ENCODE measurements at regions not wholly inside any gene's neighbourhood (a gene's known extent, or its start where the extent isn't known, plus 50 kb on each side); places are given as distances from the start of the nearest gene placed in this dataset.

DNA sequence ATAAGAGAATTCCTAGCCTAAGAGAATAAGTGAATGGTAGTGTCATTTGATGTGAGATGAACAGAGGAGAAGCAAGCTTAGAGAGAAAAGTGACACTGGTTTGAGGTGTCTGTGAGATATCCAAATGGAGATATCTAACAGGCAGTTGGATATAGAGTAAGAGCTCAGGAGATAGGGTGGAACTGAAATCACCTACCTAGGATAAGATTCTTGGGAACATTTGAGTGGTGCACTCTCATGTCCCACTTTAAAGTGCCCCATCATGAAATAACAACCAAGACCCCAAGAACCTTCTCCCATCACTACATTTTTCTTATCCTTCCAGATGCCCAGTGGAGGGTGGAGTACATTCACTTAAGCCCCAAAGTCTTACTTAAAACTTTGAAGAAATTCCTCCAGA is 109.0 kb upstream of the MAFB start:
- no peak for TF ChIP-seq POLR2A (IDR thresholded peaks at IDR 0.05)
- TF ChIP-seq, protein P1, sequence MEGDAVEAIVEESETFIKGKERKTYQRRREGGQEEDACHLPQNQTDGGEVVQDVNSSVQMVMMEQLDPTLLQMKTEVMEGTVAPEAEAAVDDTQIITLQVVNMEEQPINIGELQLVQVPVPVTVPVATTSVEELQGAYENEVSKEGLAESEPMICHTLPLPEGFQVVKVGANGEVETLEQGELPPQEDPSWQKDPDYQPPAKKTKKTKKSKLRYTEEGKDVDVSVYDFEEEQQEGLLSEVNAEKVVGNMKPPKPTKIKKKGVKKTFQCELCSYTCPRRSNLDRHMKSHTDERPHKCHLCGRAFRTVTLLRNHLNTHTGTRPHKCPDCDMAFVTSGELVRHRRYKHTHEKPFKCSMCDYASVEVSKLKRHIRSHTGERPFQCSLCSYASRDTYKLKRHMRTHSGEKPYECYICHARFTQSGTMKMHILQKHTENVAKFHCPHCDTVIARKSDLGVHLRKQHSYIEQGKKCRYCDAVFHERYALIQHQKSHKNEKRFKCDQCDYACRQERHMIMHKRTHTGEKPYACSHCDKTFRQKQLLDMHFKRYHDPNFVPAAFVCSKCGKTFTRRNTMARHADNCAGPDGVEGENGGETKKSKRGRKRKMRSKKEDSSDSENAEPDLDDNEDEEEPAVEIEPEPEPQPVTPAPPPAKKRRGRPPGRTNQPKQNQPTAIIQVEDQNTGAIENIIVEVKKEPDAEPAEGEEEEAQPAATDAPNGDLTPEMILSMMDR (IDR thresholded peaks at IDR 0.05): no peak
